GM13976 (cell line): ENCODE measurements at regions not wholly inside any gene's neighbourhood (a gene's known extent, or its start where the extent isn't known, plus 50 kb on each side); places are given as distances from the start of the nearest gene placed in this dataset.

Experiments used
- DNase-seq: peaks from one replicate; pipeline ENCODE4 v3.0.0; 2012; ENCODE audit warnings: low spot score
- in situ Hi-C: fragments of 300-500 bp; cut with MboI; formaldehyde crosslinking; loops from one replicate; pipeline ENCODE4 v1.12.0; 2022; ENCODE audit warnings: low sequenced_read_pairs, mixed read lengths, inconsistent platforms; ENCODE audit not compliant: unreplicated experiment
- TF ChIP-seq, protein P1 (sequence below): IDR thresholded peaks from 2 replicates; pipeline ENCODE4 v1.5.1; 2012; ENCODE audit warnings: borderline replicate concordance, mild to moderate bottlenecking; ENCODE audit not compliant: insufficient read depth; ENCODE audit errors: extremely low read depth, missing control alignments, control extremely low read depth

DNA sequence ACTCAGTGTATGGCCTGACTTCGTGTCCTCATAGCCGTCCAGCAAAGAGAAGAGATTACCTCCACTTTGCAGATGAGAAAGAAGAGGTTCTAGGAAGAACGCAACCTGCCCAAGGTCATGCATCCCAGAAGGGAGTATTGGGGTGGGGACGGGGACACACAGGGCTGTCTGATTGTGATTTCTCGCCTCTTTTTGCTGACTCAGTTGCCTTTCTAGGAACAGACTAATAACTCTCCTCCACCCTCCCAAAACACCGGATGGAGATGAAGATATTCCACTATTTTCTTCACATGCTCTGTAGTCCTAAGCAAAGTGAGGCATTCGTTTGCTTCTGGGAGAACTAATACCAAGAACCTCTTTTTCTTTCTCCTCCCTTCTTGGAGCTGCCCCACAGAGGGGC is 529.3 kb downstream of the MIAT start:
- in situ Hi-C loops = no loop called here
- no peak for DNase-seq
- TF ChIP-seq, protein P1, sequence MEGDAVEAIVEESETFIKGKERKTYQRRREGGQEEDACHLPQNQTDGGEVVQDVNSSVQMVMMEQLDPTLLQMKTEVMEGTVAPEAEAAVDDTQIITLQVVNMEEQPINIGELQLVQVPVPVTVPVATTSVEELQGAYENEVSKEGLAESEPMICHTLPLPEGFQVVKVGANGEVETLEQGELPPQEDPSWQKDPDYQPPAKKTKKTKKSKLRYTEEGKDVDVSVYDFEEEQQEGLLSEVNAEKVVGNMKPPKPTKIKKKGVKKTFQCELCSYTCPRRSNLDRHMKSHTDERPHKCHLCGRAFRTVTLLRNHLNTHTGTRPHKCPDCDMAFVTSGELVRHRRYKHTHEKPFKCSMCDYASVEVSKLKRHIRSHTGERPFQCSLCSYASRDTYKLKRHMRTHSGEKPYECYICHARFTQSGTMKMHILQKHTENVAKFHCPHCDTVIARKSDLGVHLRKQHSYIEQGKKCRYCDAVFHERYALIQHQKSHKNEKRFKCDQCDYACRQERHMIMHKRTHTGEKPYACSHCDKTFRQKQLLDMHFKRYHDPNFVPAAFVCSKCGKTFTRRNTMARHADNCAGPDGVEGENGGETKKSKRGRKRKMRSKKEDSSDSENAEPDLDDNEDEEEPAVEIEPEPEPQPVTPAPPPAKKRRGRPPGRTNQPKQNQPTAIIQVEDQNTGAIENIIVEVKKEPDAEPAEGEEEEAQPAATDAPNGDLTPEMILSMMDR = no peak

DNA sequence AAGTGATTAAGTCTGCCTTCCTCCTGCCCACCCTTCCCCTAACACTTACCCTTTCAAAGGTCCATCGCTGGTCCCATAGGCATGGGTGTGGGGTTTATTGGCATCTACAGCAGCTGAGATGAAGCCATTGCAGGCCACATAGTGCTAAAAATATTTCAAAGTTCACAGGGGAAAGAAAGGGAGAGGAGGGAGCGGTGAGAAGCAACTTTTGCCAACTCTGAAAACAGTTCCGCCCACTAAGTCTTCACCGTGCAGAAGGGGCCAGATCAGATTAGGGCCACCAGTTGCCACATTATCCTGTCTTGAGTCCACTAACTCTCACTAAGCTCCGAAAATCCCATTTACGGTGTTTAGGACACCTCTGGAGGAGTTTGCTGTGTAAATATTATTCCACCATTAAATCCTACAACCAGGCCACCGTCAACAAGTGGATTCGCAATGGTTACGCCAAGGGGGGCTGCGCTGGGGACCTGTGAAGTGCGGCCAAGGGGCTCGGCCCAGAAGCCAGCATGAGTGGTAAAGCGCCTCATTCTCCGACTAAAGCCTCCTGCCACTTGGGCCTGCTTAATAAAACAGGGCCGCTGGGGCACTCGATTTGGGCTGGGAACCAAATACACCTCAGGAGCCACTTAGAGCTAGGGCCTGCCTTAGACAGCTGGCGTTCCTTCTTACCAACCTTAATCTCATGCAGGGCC is 534.9 kb downstream of the MIAT start:
- no peak for DNase-seq
- in situ Hi-C loops = no loop called here
- TF ChIP-seq, protein P1 = no peak

DNA sequence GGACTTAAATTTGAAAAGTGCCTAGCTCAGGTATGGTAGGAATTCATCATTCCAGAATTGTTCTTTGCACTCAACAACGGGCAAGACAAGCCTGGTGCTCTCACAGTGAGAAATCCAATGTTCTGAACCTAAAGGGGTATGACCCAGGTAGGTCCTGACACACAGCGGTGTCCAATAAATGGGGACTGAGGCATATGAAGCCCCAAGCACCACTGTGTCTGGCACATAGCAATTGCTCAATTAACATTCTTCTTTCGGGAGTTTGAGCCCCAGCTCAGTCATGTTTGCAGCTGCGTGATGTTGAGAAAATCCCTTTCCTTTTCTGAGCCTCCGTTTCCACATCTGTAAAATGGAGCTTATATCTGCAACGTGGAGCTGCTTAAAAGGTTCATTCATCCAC is 535.8 kb downstream of the MIAT start:
- TF ChIP-seq, protein P1 = no peak
- no peak for DNase-seq
- in situ Hi-C loops = no loop called here

DNA sequence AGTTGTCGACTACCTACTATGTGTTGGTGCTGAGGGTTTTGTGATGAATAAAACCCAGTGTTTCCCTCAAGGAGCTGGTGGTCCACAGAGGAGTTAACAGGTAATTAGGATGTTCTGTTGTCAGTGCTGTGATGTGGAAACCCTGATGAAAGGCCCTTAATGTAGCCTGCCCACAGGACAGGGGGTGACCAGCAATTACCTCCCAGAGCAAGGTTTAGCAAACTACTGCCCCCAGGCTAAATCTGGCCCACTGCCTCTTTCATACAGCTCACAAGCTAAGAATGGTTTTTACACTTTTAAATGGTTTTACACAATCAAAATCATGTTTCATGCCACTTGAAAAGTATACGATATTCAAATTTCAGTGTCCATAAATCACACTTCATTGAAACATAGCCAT is 536.2 kb downstream of the MIAT start:
- in situ Hi-C loops = no loop called here
- TF ChIP-seq, protein P1 = no peak
- DNase-seq = no peak

DNA sequence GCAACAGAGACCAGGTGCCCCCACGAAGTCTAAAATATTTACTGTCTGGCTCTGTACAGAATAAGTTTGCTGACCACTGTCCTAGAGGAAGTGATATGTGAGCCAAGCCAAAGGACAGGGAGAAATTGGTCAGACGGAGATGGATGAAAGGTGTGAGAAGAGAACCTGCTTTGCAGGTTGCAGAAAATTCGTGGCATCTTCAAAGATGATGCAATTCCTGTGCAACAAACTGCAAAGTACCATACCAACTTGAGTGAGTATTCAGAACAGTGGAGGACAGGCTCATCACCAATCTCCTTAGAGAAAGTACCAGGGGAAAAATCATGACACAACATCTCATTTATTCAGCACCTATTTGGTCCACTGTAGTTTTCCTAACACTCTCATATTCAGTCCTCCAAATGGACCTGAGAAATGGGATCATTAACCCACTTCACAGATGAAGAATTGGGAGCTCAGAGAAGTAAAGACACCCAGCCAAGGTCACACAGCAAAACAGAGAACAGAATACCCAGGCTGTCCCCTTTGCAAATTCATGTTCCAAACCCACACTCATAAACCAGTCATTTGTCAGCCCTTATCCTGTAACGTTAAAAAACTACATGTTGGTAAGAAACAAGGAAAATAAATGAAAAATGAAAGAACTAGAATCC is 536.8 kb downstream of the MIAT start:
- TF ChIP-seq, protein P1 = no peak
- DNase-seq = no peak
- in situ Hi-C loops = no loop called here

DNA sequence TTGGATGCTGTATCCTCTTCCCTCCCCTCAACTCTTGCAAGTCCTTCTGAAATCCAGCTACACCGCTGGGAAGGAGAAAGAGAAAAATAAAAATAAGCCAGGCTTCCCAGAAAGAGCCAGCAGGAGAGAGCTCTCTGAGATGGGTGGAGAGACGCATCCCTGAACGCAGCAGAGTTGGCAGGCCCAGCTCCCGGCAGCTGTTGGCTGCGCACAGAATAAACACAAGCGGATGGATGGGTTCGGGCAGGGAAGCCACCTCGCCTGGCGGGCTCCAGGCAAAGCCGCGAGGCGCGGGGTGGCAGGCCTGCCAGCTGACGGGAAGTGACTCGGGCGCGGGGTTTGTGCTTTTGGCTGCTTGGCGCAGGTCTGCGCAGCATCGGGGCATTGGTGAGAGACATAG is 537.7 kb downstream of the MIAT start:
- TF ChIP-seq, protein P1 = no peak
- no peak for DNase-seq
- in situ Hi-C loops = no loop called here

DNA sequence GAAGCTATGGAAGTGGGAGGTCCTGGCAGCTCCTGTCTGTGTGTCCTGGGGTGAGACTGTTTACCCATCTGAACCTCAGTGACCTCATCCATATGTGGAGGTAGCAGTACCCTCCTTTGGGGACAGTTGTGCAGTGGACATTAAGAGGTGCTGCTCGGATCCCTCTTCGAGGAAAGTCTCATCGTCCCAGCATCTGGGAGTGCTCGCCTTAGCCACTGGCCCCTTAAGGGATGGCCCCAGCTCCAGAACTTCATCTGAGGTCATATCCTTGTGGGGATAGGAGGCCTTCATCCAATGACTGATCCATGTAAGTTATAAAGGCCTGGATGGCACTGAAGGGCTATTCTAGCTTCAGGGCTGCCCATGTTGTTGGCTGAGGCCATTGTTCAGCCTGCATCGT is 538.1 kb downstream of the MIAT start:
- TF ChIP-seq, protein P1 = no peak
- no peak for DNase-seq
- in situ Hi-C loops = no loop called here
